Trophoblast cell (in vitro differentiated cells and primary cell): ENCODE measurements at regions not wholly inside any gene's neighbourhood (a gene's known extent, or its start where the extent isn't known, plus 50 kb on each side); places are given as distances from the start of the nearest gene placed in this dataset.

Experiments
- DNase-seq, 2 donors: peaks; one replicate each; pipeline ENCODE4 v3.0.0-alpha.2; 2016
- H2AFZ ChIP-seq: 2 replicates; pipeline ENCODE4 v1.6.1; 2013; ENCODE audit warnings: low read length, moderate library complexity, mild to moderate bottlenecking; ENCODE audit not compliant: insufficient read depth, poor library complexity
- H2AK5ac ChIP-seq: 2 replicates; pipeline ENCODE4 v1.6.1; 2013; ENCODE audit warnings: mild to moderate bottlenecking, low read length
- H2BK120ac ChIP-seq: 2 replicates; pipeline ENCODE4 v1.6.1; 2013; ENCODE audit warnings: low read length, mild to moderate bottlenecking, moderate library complexity; ENCODE audit not compliant: insufficient read depth, poor library complexity
- H2BK12ac ChIP-seq: 2 replicates; pipeline ENCODE4 v1.6.1; 2013; ENCODE audit warnings: mild to moderate bottlenecking, low read length, moderate library complexity
- H2BK5ac ChIP-seq: 2 replicates; pipeline ENCODE4 v1.6.1; 2013; ENCODE audit warnings: low read length, low read depth, moderate library complexity, mild to moderate bottlenecking; ENCODE audit not compliant: poor library complexity
- H3K14ac ChIP-seq: 2 replicates; pipeline ENCODE4 v1.6.1; 2013; ENCODE audit warnings: mild to moderate bottlenecking, low read length
- H3K18ac ChIP-seq: 2 replicates; pipeline ENCODE4 v1.6.1; 2013; ENCODE audit warnings: mild to moderate bottlenecking, low read length
- H3K23ac ChIP-seq: 2 replicates; pipeline ENCODE4 v1.6.1; 2013; ENCODE audit warnings: low read length
- H3K27ac ChIP-seq: 2 replicates; pipeline ENCODE4 v1.5.1; 2013; ENCODE audit warnings: low read depth, mild to moderate bottlenecking, inconsistent platforms, low read length, moderate library complexity
- H3K27me3 ChIP-seq: 2 replicates; pipeline ENCODE4 v1.6.1; 2013; ENCODE audit warnings: inconsistent platforms, mild to moderate bottlenecking, low read length, moderate library complexity; ENCODE audit not compliant: insufficient read depth
- H3K36me3 ChIP-seq, 2 experiments: 1 replicate in 1 of 2; 2 replicates in 1 of 2; pipeline ENCODE4 v1.6.1; 2013; ENCODE audit warnings: low read length in 2 of 2, mild to moderate bottlenecking in 2 of 2, moderate library complexity in 1 of 2; ENCODE audit not compliant: insufficient read depth in 2 of 2, control insufficient read depth in 1 of 2
- H3K4ac ChIP-seq: 2 replicates; pipeline ENCODE4 v1.6.1; 2013; ENCODE audit warnings: low read depth, mild to moderate bottlenecking, low read length, moderate library complexity
- H3K4me1 ChIP-seq, 2 experiments: 1 replicate in 1 of 2; 2 replicates in 1 of 2; pipeline ENCODE4 v1.6.1; 2013; ENCODE audit warnings: low read length in 2 of 2, mild to moderate bottlenecking in 2 of 2, moderate library complexity in 1 of 2; ENCODE audit not compliant: insufficient read depth in 2 of 2, control insufficient read depth in 1 of 2
- H3K4me2 ChIP-seq: 2 replicates; pipeline ENCODE4 v1.6.1; 2013; ENCODE audit warnings: inconsistent platforms, mild to moderate bottlenecking, low read length, moderate library complexity
- H3K4me3 ChIP-seq: 2 replicates; pipeline ENCODE4 v1.5.1; 2013; ENCODE audit warnings: mild to moderate bottlenecking, low read depth, low read length, inconsistent platforms
- H3K79me1 ChIP-seq: one replicate; pipeline ENCODE4 v1.6.1; 2013; ENCODE audit warnings: low read length
- H3K79me2 ChIP-seq: 2 replicates; pipeline ENCODE4 v1.6.1; 2013; ENCODE audit warnings: low read length, mild to moderate bottlenecking; ENCODE audit not compliant: control insufficient read depth, insufficient read depth, poor library complexity
- H3K9ac ChIP-seq: 2 replicates; pipeline ENCODE4 v1.6.1; 2013; ENCODE audit warnings: mild to moderate bottlenecking, low read length
- H3K9me3 ChIP-seq: 2 replicates; pipeline ENCODE4 v1.6.1; 2013; ENCODE audit warnings: low read depth, mild to moderate bottlenecking, control low read depth, inconsistent platforms, low read length; ENCODE audit not compliant: insufficient read depth
- H4K12ac ChIP-seq: 2 replicates; pipeline ENCODE4 v1.6.1; 2013; ENCODE audit warnings: low read depth, mild to moderate bottlenecking, low read length, moderate library complexity
- H4K8ac ChIP-seq: 2 replicates; pipeline ENCODE4 v1.6.1; 2013; ENCODE audit warnings: low read depth, mild to moderate bottlenecking, low read length, moderate library complexity
- H4K91ac ChIP-seq: one replicate; pipeline ENCODE4 v1.6.1; 2013; ENCODE audit warnings: low read depth, mild to moderate bottlenecking, low read length, moderate library complexity
- WGBS: extraction: QIAGEN DNeasy Blood & Tissue Kit; methylation state at CpG from one replicate; pipeline ENCODE4 v1.1.7; 2013; ENCODE audit warnings: missing lambda C conversion rate; ENCODE audit not compliant: insufficient read length, insufficient coverage; ENCODE audit errors: extremely low coverage; 5-methylcytosine and 5-hydroxymethylcytosine counted together

DNA sequence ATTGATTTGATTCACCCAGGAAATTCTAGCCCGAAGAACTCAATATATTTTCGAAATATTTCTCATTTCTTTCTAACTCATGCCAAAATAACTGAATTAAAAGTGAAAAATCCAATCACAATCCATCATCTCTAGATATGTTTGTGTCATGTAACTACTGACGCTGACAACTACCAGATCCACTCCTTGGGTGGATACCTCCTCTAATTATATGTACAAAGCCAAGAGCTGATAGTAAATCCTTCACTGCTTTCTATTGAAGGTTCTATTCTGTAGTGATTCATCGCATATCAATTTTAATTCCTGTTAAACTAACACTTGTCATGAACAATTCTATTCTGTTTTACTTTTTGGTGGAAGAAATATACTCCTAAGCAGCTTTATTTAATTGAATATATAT is 1056.6 kb upstream of the NXPH2 start:
- Histone ChIP-seq H3K36me3 (no peaks in the 10 kb centered on the region), H3K18ac (no peak overlapping the region), H4K8ac (no peak overlapping the region), H3K23ac (no peak overlapping the region), H4K12ac (no peak overlapping the region), H2BK12ac (no peak overlapping the region), H3K27me3 (no peaks in the 10 kb centered on the region), H4K91ac (no peak overlapping the region), H3K9ac (no peak overlapping the region), H3K79me2 (no peaks in the 10 kb centered on the region), H3K4ac (no peak overlapping the region), H3K4me1 (peaks cover 0 to 2% of the 10 kb centered on the region in 2 experiments), H2AFZ (no peak overlapping the region), H3K79me1 (peaks cover 4% of the 10 kb centered on the region), H3K9me3 (no peaks in the 10 kb centered on the region), H2BK5ac (no peak overlapping the region), H3K4me3 (no peak overlapping the region), H3K14ac (no peak overlapping the region), H3K4me2 (no peak overlapping the region), H2AK5ac (no peak overlapping the region), H2BK120ac (no peak overlapping the region), H3K27ac (no peak overlapping the region)
- WGBS, result no CpG with 5 or more reads among the region's 4 CpGs
- no peak for DNase-seq

DNA sequence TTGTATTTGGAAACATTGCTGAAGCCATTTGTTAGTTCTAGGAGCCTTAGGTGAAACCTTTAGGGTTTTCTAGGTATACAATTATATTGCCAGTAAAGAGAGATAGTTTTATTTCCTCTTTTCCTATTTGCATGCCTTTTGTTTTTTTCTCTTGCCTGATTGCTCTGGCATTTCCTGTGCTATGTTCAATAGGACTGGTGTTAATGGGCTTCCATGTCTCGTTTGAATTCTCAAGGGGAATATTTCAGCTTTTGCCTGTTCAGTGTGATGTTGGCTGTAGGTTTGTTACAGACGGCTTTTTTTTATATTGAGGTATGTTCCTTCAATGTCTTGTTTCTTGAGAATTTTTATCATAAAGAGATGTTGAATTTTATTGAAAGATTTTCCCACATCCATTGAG is 1054.9 kb upstream of the NXPH2 start:
- H3K4ac ChIP-seq, result no peak overlapping the region
- no peak overlapping the region for H2BK120ac ChIP-seq
- no peak overlapping the region for H3K9ac ChIP-seq
- WGBS, result no CpG with 5 or more reads among the region's 2 CpGs
- no peak overlapping the region for H2BK12ac ChIP-seq
- H2AK5ac ChIP-seq, result no peak overlapping the region
- H2BK5ac ChIP-seq, result no peak overlapping the region
- H3K14ac ChIP-seq, result no peak overlapping the region
- H4K91ac ChIP-seq, result no peak overlapping the region
- no peaks in the 10 kb centered on the region for H3K79me2 ChIP-seq
- no peaks in the 10 kb centered on the region for H3K27me3 ChIP-seq
- no peak overlapping the region for H3K4me3 ChIP-seq
- H3K4me1 ChIP-seq, result peaks cover 0 to 2% of the 10 kb centered on the region in 2 experiments
- H4K12ac ChIP-seq, result no peak overlapping the region
- H3K4me2 ChIP-seq, result no peak overlapping the region
- no peak overlapping the region for H3K23ac ChIP-seq
- no peaks in the 10 kb centered on the region for H3K9me3 ChIP-seq
- H4K8ac ChIP-seq, result no peak overlapping the region
- no peaks in the 10 kb centered on the region for H3K36me3 ChIP-seq
- H3K27ac ChIP-seq, result no peak overlapping the region
- DNase-seq, result no peak
- H3K18ac ChIP-seq, result no peak overlapping the region
- no peak overlapping the region for H2AFZ ChIP-seq
- peaks cover 4% of the 10 kb centered on the region for H3K79me1 ChIP-seq

DNA sequence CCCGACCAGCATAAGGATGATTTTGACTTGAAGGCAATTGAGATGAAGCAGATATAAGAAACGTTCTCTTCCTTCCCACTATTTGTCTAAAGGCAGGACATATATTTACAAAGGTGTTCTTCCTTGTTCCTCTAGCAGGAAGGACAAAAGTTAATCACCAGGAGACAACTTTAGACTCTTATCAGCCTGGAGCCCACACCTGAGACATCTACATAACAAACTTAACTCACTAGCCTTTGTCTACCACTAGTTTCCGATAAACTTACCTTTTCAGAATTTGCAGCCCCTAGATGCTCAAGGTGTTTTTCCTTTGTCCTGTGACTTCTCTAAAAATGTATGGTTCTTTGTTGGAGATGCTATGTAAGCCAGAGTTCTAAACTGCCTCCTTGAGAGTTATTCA is 1047.8 kb upstream of the NXPH2 start:
- H3K79me1 ChIP-seq, result no peaks in the 10 kb centered on the region
- no peak overlapping the region for H4K12ac ChIP-seq
- no peak overlapping the region for H2AK5ac ChIP-seq
- H3K27ac ChIP-seq, result no peak overlapping the region
- no peak overlapping the region for H4K8ac ChIP-seq
- no peaks in the 10 kb centered on the region for H3K79me2 ChIP-seq
- no peaks in the 10 kb centered on the region for H3K9me3 ChIP-seq
- H3K14ac ChIP-seq, result no peak overlapping the region
- no peak overlapping the region for H2BK12ac ChIP-seq
- no peaks in the 10 kb centered on the region for H3K27me3 ChIP-seq
- H2AFZ ChIP-seq, result no peak overlapping the region
- H3K9ac ChIP-seq, result no peak overlapping the region
- no peaks in the 10 kb centered on the region for H3K4me1 ChIP-seq
- H3K18ac ChIP-seq, result no peak overlapping the region
- no CpG with 5 or more reads among the region's 3 CpGs for WGBS
- no peak overlapping the region for H2BK5ac ChIP-seq
- H3K4me2 ChIP-seq, result no peak overlapping the region
- DNase-seq, result no peak
- H2BK120ac ChIP-seq, result no peak overlapping the region
- no peak overlapping the region for H4K91ac ChIP-seq
- H3K23ac ChIP-seq, result no peak overlapping the region
- no peak overlapping the region for H3K4ac ChIP-seq
- no peak overlapping the region for H3K4me3 ChIP-seq
- no peaks in the 10 kb centered on the region for H3K36me3 ChIP-seq

DNA sequence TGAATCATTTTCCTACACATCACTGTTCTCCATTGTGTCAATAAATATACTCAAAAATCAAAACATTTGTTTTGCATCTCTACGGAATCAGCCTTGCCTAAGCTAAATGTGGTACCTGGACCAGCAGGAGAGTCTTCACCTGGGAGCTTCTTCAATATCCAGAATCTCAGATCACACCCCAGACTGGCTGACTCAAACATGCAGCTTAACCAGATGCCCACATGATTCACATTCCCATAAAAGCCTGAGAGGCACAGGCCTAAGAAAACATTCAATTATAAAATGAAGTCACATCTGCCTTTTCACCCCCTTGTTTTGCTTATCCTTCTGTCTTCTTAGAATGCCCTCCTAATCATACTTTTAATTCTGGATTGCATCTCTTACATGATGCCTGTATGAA is 1045.5 kb upstream of the NXPH2 start:
- no peak overlapping the region for H3K4ac ChIP-seq
- no peak overlapping the region for H2BK12ac ChIP-seq
- no peak overlapping the region for H3K9ac ChIP-seq
- no peak overlapping the region for H3K4me3 ChIP-seq
- H3K14ac ChIP-seq, result no peak overlapping the region
- no peak overlapping the region for H3K27ac ChIP-seq
- H3K23ac ChIP-seq, result no peak overlapping the region
- WGBS, result no CpG with 5 or more reads among the region's 1 CpG
- no peak overlapping the region for H4K91ac ChIP-seq
- no peak overlapping the region for H2AK5ac ChIP-seq
- H3K36me3 ChIP-seq, result no peaks in the 10 kb centered on the region
- no peaks in the 10 kb centered on the region for H3K79me1 ChIP-seq
- H3K9me3 ChIP-seq, result no peaks in the 10 kb centered on the region
- H2BK5ac ChIP-seq, result no peak overlapping the region
- H2AFZ ChIP-seq, result no peak overlapping the region
- H3K18ac ChIP-seq, result no peak overlapping the region
- no peak for DNase-seq
- H2BK120ac ChIP-seq, result no peak overlapping the region
- no peaks in the 10 kb centered on the region for H3K79me2 ChIP-seq
- no peak overlapping the region for H4K12ac ChIP-seq
- no peak overlapping the region for H4K8ac ChIP-seq
- H3K4me1 ChIP-seq, result no peaks in the 10 kb centered on the region
- no peaks in the 10 kb centered on the region for H3K27me3 ChIP-seq
- no peak overlapping the region for H3K4me2 ChIP-seq
